Heart left ventricle (tissue), 16 donors: ENCODE measurements at regions not wholly inside any gene's neighbourhood (a gene's known extent, or its start where the extent isn't known, plus 50 kb on each side); places are given as distances from the start of the nearest gene placed in this dataset.

ENCODE experiments used
- ATAC-seq, 4 donors: fragments of 200-7000 bp; cut with Tn5 transposase; one replicate each; pipeline ENCODE4 v1.9.1; 2020 to 2022; ENCODE audit warnings: moderate library complexity in 4 of 4, mild to moderate bottlenecking in 3 of 4, moderate number of reproducible peaks in 1 of 4
- DNase-seq, 5 donors: peaks; one replicate each; pipeline ENCODE4 v3.0.0-alpha.2; 2020
- H3K27ac ChIP-seq, 12 donors: fragments of 200-600 bp; sonication (generic) in 4 of 12; one replicate each; pipeline versions ENCODE4 v1.5.0 to v1.8.0; 2016 to 2022; ENCODE audit warnings: mild to moderate bottlenecking in 2 of 12
- H3K27me3 ChIP-seq, 9 donors: fragments of 200-600 bp; sonication (generic) in 2 of 9; one replicate each; pipeline versions ENCODE4 v1.5.1 to v1.8.0; 2016 to 2022; ENCODE audit warnings: mild to moderate bottlenecking in 3 of 9
- H3K36me3 ChIP-seq, 9 donors: fragments of 200-600 bp; sonication (generic) in 2 of 9; one replicate each; pipeline versions ENCODE4 v1.5.0 to v1.8.0; 2018 to 2022; ENCODE audit warnings: mild to moderate bottlenecking in 2 of 9
- H3K4me1 ChIP-seq, 12 donors: fragments of 200-600 bp; sonication (generic) in 4 of 12; one replicate each; pipeline versions ENCODE4 v1.5.0 to v1.8.0; 2016 to 2022; ENCODE audit warnings: mild to moderate bottlenecking in 3 of 12
- H3K4me3 ChIP-seq, 12 donors: fragments of 200-600 bp; sonication (generic) in 4 of 12; one replicate each; pipeline versions ENCODE4 v1.5.0 to v1.8.0; 2017 to 2022; ENCODE audit warnings: mild to moderate bottlenecking in 9 of 12, moderate library complexity in 4 of 12
- H3K9me3 ChIP-seq, 12 donors: fragments of 200-600 bp; sonication (generic) in 4 of 12; one replicate each; pipeline versions ENCODE4 v1.5.0 to v1.8.0; 2016 to 2022; ENCODE audit warnings: mild to moderate bottlenecking in 1 of 12
- CTCF ChIP-seq, 12 donors: fragments of 200-600 bp; sonication (generic) in 4 of 12; IDR thresholded peaks; one replicate each; pipeline versions ENCODE4 v1.5.0 to v1.8.0; 2018 to 2022; ENCODE audit warnings: antibody characterized with exemption in 12 of 12, mild to moderate bottlenecking in 5 of 12
- POLR2A ChIP-seq, 2 donors: fragments of 450-650 bp; IDR thresholded peaks; one replicate each; pipeline ENCODE4 v1.6.1; 2017; ENCODE audit warnings: antibody characterized with exemption in 2 of 2, mild to moderate bottlenecking in 2 of 2, moderate library complexity in 2 of 2
- WGBS, 4 donors: extraction: QIAGEN DNeasy Blood & Tissue Kit in 2 of 4; methylation state at CpG; one replicate each; pipeline versions ENCODE4 v1.1.5 to v1.1.7; 2013 to 2018; 5-methylcytosine and 5-hydroxymethylcytosine counted together
- intact Hi-C, 10 donors: fragments of 100-400 bp; cut with DNase I; formaldehyde crosslinking; loops; one replicate each; pipeline versions ENCODE4 v1.11.1 to v1.14.2; 2022
- donor health status: ischemic (EF 13 %, LVEDD 7.1; RV severe dilation, severe dysfunction).
- donor health status: healthy with polysubstance abuse.
- donor health status: DM: no; HTN: yes; CAD: no.
- donor health status: DM: no; HTN: no; CAD: no.
- donor health status: ischemic (EF 25% LVEDD 6.9; RV normal size, moderate dysfunction).
- donor health status: ischemic (EF 25% LVEDD 5.7; RV mildly dilated, moderate dysfunction).
- donor health status: healthy.
- donor health status: DM: yes; HTN: yes; CAD: no.
- donor health status: ischemic (EF 35%, LVEDD 5.7; RV mildly dilated, moderate dysfunction).
- donor health status: nonischemic (EF 11% LVEDD 7.7; RV severe dilation, severe dysfunction).
- donor health status: DM: yes; HTN: yes; CAD: no.
- donor health status: PGD.
- donor health status: ischemic (EF 29% LVEDD 5.4; RV normal size, mild dysfunction).
- donor health status: nonischemic (EF 23%, LVEDD 6.1; RV moderate dilation, normal function).

- TF ChIP-seq CTCF (IDR thresholded peaks at IDR 0.05) (no peak), POLR2A (IDR thresholded peaks at IDR 0.05) (no peak)
- no peaks in the 10 kb centered on the region for H3K36me3 ChIP-seq
- H3K9me3 ChIP-seq = no peaks in the 10 kb centered on the region
- ATAC-seq (peak in 3 of 4 donors; percentile 12 to 66 (median 23)), DNase-seq (peak in 4 of 5 donors; percentile 58 to 80 (median 64))
- intact Hi-C loops = no loop called here
- no peak overlapping the region for H3K4me3 ChIP-seq
- 86 to 90% (median 88%) methylated on average over 55 to 64 of the region's 64 CpGs for WGBS, 4 donors
- peaks cover 0 to 31% (median 0%) of the 10 kb centered on the region in 12 donors for H3K4me1 ChIP-seq
- H3K27me3 ChIP-seq = peaks cover 0 to 5% (median 0%) of the 10 kb centered on the region in 9 donors
- peak overlapping the region in 4 of 12 donors; percentile 34 to 88 (median 54) for H3K27ac ChIP-seq
Measured at GRCh38 chr17:83152745-83153611, 73.6 kb downstream of the METRNL start.

GRCh38 chr17:83153681-83154310 is 74.4 kb downstream of the METRNL start:
- peak in 1 of 5 donors; percentile 16 for DNase-seq
- Histone ChIP-seq H3K9me3 (no peaks in the 10 kb centered on the region), H3K4me1 (peaks cover 0 to 31% (median 0%) of the 10 kb centered on the region in 12 donors), H3K36me3 (no peaks in the 10 kb centered on the region), H3K27me3 (peaks cover 0 to 5% (median 0%) of the 10 kb centered on the region in 9 donors), H3K4me3 (no peak overlapping the region), H3K27ac (peak overlapping the region in 4 of 12 donors; percentile 24 to 88 (median 54))
- WGBS, 4 donors = 89 to 94% (median 89%) methylated on average over 21 to 29 of the region's 29 CpGs
- intact Hi-C loops = no loop called here
- no peak for TF ChIP-seq CTCF (IDR thresholded peaks at IDR 0.05)
- no peak for TF ChIP-seq POLR2A (IDR thresholded peaks at IDR 0.05)
- ATAC-seq = no peak

GRCh38 chr17:83154311-83155127 is 75.1 kb downstream of the METRNL start:
- Histone ChIP-seq H3K36me3 (no peaks in the 10 kb centered on the region), H3K27ac (peak overlapping the region in 1 of 12 donors; percentile 88), H3K4me3 (no peak overlapping the region), H3K9me3 (no peaks in the 10 kb centered on the region), H3K4me1 (peaks cover 0 to 31% (median 0%) of the 10 kb centered on the region in 12 donors), H3K27me3 (peaks cover 0 to 5% (median 0%) of the 10 kb centered on the region in 9 donors)
- ATAC-seq (no peak), DNase-seq (peak in 1 of 5 donors; percentile 15)
- WGBS, 4 donors = 70 to 78% (median 76%) methylated on average over 9 of the region's 9 CpGs
- TF ChIP-seq POLR2A (IDR thresholded peaks at IDR 0.05) (no peak), CTCF (IDR thresholded peaks at IDR 0.05) (no peak)
- intact Hi-C loops = no loop called here
